Gastrocnemius medialis (tissue), 4 donors: ENCODE measurements at regions not wholly inside any gene's neighbourhood (a gene's known extent, or its start where the extent isn't known, plus 50 kb on each side); places are given as distances from the start of the nearest gene placed in this dataset.

Source experiments
- POLR2A ChIP-seq, 2 donors: fragments of 450-650 bp; IDR thresholded peaks; one replicate each; pipeline ENCODE4 v1.6.1; 2017; ENCODE audit warnings: antibody characterized with exemption in 2 of 2, mild to moderate bottlenecking in 2 of 2, moderate library complexity in 2 of 2
- TF ChIP-seq, protein P1 (sequence below), 5 experiments: fragments of 450-650 bp in 3 of 5; fragments of 200-600 bp in 2 of 5; sonication (generic) in 2 of 5; IDR thresholded peaks in 4 of 5; conservative IDR thresholded peaks in 1 of 5; 1 replicate in 4 of 5; 2 replicates in 1 of 5; pipeline ENCODE4 v1.5.1; 2016 to 2019; ENCODE audit warnings: antibody characterized with exemption in 5 of 5, mild to moderate bottlenecking in 3 of 5, moderate library complexity in 3 of 5

- no peak for TF ChIP-seq POLR2A (IDR thresholded peaks at IDR 0.05)
- TF ChIP-seq, protein P1, sequence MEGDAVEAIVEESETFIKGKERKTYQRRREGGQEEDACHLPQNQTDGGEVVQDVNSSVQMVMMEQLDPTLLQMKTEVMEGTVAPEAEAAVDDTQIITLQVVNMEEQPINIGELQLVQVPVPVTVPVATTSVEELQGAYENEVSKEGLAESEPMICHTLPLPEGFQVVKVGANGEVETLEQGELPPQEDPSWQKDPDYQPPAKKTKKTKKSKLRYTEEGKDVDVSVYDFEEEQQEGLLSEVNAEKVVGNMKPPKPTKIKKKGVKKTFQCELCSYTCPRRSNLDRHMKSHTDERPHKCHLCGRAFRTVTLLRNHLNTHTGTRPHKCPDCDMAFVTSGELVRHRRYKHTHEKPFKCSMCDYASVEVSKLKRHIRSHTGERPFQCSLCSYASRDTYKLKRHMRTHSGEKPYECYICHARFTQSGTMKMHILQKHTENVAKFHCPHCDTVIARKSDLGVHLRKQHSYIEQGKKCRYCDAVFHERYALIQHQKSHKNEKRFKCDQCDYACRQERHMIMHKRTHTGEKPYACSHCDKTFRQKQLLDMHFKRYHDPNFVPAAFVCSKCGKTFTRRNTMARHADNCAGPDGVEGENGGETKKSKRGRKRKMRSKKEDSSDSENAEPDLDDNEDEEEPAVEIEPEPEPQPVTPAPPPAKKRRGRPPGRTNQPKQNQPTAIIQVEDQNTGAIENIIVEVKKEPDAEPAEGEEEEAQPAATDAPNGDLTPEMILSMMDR (IDR thresholded peaks at IDR 0.05 in 4 of 5, conservative IDR thresholded peaks at IDR 0.05 in 1 of 5) = no peak
These were observed 157.4 kb upstream of the FOXN3 start for GRCh38 chr14:89574420-89574819.
